Islet of Langerhans (tissue), 1 donor: ENCODE measurements at regions not wholly inside any gene's neighbourhood (a gene's known extent, or its start where the extent isn't known, plus 50 kb on each side); places are given as distances from the start of the nearest gene placed in this dataset.
"Not testable (repeated sequence)": the region's sequence is repeated elsewhere in the genome, so short reads cannot be mapped to it uniquely, and the experiment has no call there.

Experiments used
- FAIRE-seq: peaks from one replicate; lab custom pipeline; 2011; peaks lifted over from hg19 to GRCh38; lab: Jason Lieb, UNC

DNA sequence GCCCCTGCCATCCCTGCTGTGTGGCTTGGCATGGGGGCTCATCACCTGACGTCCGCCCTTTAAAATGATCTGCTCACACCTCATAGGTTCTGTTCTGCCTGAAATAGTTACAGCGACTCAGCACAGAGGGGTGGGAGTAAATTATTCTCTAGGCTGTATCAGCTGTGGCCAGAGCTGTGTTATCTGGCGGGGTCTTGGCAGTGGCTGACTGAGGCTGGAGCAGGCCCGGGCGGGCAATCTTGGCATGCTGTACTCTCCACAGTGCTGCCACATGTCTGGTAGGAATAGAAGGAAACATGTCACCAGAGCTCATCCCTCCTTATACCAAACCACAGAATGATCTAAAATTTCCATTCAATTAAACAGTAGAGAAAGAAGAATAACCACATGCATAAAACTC is 499.9 kb upstream of the LMCD1 start:
- no peak for FAIRE-seq

DNA sequence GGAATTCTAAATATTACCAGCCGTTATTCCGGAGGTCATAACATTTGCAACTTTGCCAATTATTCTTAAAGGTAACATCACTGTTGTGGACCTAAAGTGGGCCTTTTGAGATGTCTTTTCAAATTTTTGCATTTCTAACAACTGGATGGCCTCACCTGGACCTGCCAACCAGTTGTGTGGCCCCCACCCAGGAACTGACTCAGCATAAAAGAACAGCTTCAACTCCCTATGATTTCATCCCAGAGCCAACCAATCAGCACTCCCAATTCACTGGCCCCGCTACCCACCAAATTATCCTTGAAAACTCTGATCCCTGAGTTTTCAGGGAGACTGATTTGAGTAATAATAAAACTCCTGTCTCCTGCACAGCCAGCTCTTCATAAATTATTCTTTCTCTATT is 489.7 kb upstream of the LMCD1 start:
- no peak for FAIRE-seq

DNA sequence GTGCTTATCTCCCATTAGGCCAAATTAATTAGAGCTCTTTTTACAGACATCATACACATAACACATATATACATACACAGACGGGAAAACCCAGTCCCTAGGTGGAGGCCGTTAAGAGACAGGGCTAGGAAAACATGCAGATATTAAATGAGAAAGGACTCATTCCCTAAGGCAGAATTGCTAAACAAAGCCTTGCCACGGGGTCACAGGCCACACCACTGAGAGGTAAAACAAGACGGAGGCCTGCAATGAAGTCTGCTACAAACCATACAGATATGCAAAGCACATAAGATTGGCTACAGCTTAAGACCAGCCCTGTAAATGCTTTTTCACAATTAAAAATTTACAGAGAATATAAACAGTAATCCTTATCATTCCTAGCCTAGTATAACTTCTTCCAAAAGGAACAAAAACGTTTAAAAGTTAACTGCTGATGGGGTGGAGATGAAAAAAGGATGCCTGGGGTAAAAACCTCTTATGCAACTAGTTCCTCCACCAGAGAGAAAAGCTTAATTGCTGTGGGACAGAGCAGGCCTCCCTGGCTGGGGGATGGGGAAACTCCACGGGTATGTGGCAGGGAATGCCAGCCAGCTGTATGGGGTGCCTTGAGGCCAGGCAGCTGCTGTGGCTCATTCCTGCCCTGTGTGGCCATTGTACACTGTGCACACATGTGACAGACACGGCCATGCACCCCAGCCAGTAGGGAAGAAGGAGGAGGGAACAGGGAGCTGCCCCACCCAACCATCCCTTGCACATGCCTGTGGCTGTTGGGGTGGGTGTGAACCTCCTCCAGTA is 481.4 kb upstream of the LMCD1 start:
- FAIRE-seq = no peak

DNA sequence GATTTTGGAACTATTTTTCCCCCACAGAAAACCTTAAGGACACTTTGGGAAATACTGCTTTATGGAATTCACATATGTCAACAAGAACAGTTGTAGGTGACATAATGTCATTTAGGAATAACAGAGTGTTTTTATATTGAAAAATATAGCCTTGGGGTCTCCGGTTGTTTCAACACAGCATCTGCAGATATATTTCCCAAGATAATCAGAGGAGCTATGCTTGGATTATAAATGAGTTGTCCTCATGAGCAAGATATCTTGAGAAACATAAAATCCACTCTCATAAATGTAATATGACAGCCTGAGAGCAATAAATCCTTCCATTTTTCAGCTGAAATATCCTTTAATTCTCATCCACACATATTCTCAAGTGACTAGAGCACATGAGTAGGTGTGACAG is 473.7 kb upstream of the LMCD1 start:
- no peak for FAIRE-seq

DNA sequence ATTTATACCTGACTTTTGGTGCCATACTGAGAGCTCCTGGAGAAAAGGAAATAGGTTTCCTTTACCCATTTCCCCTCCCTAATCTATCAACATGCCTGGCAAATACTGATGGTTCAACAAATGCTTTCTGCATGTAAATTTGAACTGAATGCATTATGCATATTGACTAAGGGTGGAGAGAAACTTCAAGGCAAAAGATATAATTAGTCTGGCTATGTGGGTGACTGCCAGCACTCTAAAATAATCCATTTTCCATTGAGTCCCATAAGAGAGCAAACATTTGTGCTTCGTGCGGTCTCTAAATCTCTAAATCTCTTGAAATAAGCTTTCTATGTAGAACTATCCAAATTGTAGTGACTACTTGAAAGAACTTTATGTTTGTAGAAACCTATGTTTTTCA is 451.3 kb upstream of the LMCD1 start:
- FAIRE-seq = no peak

DNA sequence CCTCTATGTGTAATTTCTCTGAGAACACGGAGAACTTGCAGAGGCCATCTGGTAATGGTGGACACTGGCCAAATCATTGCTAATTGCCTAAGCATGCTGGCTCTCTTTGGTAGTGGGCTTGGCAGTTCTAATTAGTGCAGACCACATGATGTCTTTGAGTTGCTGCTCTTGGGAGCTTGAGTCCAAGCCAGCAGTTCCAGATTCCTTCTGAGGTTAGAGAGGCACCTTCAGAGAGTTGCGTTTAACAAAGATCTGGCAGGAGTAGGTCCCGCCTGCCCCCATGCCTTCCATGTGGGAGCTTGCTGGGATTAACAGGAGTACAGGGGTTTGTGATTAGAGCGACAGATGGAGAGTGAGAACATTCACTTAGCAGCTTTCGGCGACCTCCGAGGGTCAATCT is 449.0 kb upstream of the LMCD1 start:
- no peak for FAIRE-seq

DNA sequence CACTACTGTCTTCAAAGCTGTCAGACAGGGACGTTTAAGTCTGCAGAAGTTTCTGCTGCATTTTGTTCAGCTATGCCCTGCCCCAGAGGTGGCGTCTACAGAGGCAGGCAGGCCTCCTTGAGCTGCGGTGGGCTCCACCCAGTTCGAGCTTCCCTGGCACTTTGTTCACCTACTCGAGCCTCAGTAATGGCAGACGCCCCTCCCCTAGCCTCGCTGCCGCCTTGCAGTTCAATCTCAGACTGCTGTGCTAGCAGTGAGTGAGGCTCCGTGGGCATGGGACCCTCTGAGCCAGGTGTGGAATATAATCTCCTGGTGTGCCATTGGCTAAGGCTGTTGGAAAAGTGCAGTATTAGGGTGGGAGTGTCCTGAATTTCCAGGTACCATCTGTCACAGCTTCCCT is 433.5 kb upstream of the LMCD1 start:
- not testable (repeated sequence) for FAIRE-seq

DNA sequence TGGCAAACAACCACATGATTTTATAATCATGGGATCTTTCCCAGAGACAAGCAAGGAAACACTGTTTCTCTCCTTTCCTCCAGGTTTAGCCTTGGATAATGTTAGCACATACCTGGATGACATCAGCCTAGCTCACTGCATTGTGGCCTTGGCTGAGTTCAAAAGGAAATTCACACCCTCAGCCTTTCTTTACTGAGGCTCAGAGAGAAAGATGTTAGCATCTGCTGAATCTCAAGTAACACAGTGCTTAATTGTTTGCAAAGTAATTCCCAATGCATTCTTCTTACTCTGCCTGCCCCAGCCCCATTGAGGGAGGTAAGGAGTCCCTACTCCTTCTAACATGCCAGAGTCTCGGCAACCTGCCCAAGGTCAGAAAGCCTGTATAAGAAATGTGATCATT is 432.2 kb upstream of the LMCD1 start:
- no peak for FAIRE-seq

DNA sequence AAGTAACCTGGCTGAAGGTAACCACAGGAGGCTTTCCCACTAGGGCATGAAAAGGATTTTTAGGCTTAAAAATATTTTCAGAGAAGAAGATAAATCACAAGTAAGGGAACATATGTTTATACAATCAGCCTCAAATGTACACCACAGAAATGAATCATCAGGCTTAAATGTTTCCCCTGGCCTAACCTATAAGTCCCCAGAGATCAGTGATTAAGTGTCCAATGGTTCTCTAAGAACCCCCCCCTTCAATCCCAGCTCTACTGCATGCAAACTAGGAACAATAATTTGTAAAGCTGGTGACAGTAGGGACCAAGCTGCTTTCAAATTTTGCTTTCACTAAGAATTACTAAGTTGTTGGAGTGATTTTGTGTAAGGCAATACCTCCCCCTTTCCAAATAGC is 431.6 kb upstream of the LMCD1 start:
- FAIRE-seq = no peak

DNA sequence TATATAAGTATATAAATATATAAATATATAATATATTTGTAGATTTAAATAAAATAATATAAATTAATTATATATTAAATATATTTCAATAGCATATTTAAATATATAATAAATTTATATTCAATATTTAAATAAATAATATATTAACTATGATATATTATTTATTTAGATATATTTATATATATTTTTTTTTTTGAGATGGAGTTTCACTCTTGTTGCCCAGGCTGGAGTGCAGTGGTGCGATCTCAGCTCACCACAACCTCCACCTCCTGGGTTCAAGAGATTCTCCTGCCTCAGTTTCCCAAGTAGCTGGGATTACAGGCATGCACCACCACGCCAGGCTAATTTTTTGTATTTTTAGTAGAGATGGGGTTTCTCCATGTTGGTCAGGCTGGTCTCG is 426.9 kb upstream of the LMCD1 start:
- FAIRE-seq = not testable (repeated sequence)

DNA sequence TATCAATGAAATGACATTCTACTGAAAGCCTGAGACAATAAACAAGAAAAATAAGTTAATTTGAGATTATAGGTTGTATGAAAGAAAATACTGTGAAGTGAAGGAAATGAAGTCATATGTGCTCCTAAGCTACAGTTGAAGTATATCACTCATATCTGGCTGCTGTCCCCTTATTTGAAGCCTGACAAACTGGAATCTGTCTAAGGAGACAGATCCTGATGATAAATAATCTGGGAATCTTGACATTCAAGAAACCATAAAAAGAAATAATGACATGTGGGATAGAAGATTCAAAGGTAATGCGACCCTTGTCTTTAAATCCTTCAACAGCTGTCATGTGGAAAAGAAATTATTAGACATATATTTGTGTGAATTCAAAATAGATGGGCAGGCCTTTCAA is 424.5 kb upstream of the LMCD1 start:
- FAIRE-seq = no peak

DNA sequence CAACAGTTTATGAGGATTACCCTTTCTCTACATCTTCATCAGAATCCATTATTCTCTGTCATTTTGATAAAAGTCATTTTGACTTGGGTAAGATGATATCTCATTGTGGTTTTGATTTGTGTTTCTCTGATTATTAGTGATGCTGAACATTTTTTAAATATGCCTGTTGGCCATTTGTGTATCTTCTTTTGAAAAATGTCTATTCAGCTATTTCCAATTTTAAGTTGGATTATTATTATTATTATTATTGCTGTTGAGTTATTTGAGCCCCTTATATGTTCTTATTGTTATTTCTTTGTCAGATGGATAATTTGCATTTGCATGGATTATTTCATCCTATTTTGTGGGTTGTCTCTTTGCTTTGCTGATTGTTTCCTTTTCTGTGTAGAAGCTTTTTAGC is 421.2 kb upstream of the LMCD1 start:
- peak; percentile 66 for FAIRE-seq

DNA sequence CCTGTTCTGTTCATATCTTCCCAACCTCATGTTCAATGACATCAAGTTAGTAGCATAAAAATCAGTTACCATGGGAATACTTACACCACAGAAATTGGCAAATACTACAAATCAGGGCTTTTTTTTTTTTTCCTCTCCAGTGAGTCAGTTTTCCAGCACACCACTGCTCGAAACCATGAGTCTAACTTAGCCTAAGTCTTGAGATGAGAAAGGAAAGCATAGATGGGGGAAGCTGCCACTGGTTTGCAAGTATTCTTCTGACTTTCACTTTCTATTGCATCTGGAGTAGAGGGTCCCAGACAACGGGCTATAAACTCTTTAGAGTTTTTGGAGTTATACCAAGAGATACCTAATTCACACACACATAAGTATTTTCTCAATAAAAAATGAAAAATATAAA is 416.1 kb upstream of the LMCD1 start:
- FAIRE-seq = no peak

DNA sequence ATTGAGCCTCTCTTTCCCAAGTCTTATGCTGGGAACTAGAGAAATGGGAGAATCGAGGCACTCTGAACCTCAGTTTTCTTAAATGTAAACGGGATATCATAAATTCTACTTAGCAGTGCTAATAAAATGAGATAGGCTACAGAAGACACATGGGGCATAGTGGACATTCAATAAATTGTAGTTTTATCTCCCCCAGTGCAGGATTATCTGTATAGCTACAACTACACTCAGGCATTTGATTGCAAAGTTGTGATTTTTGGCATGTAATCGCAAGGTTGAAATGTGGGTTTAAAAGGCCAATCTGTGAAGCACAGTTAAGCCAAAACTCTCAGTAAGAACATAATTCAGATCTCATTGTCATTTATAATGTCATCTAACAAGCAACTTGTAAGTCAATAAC is 413.7 kb upstream of the LMCD1 start:
- FAIRE-seq = no peak

DNA sequence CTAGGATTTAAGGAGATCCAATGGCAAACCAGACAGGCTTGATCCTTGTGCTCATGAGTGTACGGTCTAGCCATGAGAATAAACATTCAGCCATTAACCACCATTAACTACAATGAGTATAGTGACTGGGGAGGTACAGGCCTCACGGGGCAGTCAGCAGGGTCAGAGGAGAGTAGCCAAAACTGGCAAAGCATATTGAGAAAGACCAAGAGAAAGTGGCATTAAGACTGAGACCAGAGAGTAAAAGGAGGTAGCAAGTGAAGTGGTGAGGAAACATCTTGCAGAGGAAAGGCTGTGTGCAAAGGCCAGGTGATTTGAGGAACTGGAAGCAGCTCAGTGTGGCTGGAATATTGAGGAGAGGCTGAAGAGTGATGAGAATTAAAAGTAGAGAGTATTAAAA is 407.2 kb upstream of the LMCD1 start:
- no peak for FAIRE-seq

DNA sequence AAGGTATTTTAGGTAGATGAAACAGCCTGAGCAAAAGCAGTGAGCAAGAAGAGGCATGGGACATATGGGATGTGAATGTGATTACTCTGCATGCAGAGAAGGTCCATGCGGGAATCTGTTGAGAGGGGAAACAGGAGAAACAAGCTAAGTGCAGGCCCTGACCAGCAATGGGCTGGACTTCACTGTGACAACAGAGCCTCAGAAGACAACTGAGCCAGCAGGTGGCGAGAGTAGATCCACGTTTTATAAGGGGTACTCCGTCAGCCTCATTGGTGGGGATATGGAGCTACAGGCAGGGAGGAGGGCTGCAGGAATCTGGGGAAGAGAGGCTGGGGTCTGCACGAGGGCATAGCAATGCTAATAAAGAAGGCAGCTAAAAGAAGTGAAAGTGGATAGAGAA is 405.9 kb upstream of the LMCD1 start:
- FAIRE-seq = no peak

DNA sequence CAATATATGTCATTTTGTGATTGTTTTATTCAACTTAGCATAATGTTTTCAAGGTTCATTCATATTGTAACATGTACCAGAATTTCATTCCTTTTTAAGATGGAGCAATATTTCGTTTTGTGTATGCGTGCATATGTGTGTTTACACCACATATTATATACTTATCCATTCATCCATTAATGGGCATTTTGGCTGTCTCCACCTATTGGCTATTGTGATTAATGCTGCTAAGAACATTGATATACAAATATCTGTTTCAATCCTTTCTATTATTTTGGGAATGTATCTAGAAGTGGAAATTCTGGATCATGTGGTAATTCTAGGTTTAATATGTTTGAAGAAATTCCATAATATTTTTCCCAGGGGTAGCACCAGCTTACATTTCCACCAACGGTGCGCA is 403.9 kb upstream of the LMCD1 start:
- no peak for FAIRE-seq

DNA sequence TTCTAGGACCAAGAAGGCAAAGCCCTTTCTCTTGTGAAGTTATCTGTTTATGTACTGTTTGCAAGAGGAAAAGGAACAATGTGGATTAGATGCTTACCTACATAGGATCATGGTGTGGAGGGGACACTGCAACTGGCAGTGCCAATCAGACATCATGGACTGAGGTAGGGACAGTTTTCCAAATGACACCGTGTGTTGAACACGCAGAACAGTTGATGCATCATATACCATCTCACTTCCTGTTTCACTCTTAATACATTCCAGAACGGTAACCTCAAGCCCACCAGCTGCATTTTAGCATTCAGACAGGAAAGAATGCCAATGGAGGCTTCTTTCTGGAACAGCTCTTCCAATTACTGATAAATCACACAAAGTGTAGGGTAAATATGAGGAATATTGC is 397.7 kb upstream of the LMCD1 start:
- FAIRE-seq = no peak

DNA sequence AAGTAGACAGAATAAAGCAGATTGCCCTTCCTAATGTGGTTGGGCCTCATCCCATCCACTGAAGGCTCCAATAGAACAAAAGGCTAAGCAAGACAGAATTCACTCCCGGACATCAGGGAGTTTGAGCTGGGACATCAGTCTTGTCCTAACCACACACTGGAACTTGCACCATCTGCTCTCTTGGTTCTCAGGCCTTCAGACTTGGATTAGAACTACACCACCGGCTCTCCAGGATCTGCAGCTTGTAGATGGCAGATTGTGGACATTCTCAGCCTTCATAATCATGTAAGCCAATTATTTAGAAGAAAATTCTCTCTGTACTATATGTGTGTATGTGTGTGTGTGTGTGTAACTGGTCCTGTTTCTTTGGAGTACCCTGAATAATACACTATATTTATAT is 394.7 kb upstream of the LMCD1 start:
- FAIRE-seq = no peak

DNA sequence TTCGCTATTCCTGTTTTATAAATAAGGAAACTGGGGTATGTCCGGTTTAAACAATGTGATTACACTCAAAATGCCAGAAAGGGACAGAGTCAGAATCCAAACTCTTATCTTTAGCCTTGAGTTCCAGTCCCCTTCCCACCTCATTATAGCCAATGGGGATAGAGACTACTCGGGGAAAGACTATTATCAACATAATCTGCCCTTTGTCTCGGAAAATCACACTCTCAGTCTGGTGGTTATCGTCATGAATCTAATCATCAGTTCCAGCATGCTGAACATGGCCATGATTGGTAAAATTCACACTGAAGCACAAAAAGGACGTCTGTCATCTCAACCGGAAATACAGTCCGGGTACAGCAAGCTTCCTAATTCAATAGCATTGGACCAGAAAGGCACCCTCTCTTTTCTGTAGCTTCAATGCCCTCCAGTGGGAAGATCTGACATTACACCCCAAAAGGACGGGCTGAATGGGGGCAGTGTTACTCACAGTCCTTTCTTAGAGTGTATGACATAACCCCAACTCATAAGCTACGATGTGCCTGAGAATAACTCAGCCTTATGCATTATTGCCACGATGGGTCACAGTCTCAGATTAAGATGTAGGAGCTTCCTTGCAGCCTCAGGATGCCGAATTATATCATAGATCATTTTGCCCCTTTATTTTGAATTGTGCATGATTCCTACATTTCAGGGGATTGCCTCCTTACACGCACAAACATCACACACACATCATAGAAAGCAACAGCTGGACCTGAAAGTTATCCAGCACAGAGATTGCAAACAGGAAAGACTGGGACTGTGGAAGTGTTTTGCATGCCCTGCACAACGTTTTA is 390.4 kb upstream of the LMCD1 start:
- FAIRE-seq = peak; percentile 66

DNA sequence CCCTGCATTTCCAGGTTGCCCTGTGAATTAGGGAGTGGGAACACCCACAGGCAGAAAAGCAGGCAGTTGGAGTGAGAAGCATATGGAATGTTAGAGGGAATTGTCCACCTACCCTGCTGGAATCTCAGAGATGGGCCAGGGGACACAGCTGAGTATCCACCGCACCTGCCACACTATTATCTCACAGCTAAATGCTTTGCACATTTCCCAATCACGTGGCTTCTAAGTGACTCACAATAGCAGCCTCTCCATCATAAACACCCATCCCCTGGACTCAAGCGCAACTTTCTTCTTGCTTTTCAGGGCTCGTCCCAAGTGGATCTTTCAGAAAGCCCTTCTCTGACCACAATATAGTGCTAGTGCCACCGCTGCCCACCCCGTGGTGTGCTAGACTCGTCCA is 389.0 kb upstream of the LMCD1 start:
- no peak for FAIRE-seq

DNA sequence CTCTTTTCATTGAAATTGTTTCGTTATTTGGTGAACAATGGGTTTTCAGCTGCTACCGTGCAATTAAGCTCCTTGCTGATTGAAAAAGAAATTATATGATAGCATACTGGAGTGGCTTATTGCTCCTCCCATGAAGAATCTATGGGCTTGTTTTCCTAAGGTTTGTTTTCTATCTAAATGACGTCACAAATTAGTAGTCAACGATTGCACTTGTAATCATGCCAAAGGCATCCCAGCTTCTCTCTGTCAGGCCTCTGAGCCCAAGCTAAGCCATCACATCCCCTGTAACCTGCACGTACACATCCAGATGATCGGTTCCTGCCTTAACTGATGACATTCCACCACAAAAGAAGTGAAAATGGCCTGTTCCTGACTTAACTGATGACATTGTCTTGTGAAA is 388.0 kb upstream of the LMCD1 start:
- FAIRE-seq = no peak

DNA sequence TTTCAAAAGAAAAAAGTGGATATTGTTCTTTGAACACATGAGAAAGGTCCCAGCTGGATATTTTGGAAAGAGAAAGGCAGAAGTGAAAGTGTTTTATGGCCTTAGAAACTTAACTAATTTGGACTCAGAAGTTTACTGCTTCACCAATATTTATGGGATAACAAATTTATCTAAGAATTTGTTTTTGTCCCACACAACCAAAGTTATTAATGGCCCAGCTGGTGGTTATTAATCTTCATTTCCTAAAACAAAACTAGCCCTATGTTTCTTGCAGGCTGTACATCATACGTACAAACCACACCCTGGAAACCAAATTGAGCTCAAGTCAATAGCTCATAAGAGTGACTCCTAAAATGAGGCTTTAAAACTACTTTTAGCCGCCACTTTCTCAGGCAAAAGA is 372.9 kb upstream of the LMCD1 start:
- FAIRE-seq = no peak

DNA sequence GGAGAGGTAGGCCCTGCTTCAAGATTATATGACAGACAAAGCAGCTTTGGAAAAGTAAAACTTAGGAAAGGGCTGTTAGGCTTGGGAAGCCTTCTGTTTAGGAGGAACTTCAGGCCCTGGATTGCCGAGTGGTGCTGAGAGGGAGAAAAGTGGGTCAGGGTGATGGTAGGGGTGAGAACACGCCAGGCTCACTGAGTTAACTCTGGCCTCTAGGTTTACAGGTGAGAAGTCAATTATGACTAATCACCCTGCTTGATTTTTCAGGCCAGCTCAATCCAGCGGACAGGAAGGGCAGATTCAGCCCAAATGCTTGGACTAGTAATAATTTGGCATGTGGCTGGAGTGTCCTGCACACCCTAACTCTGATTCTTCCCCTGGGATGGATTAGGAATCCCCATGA is 365.1 kb upstream of the LMCD1 start:
- no peak for FAIRE-seq
